ENCODE measurements at regions not wholly inside any gene's neighbourhood (a gene's known extent, or its start where the extent isn't known, plus 50 kb on each side); places are given as distances from the start of the nearest gene placed in this dataset.

- TF ChIP-seq CTCF (IDR thresholded peaks at IDR 0.05), result no peak
- no peak for TF ChIP-seq POLR2AphosphoS5 (IDR thresholded peaks at IDR 0.05)
- no peak for TF ChIP-seq EP300 (IDR thresholded peaks at IDR 0.05)
- TF ChIP-seq POLR2A (IDR thresholded peaks at IDR 0.05), result no peak
Measured at GRCh38 chr3:72151465-72152238, 366.7 kb upstream of the PROK2 start.

All from gastroesophageal sphincter (tissue), 3 donors.